Vagina (tissue), 2 donors: ENCODE measurements at regions not wholly inside any gene's neighbourhood (a gene's known extent, or its start where the extent isn't known, plus 50 kb on each side); places are given as distances from the start of the nearest gene placed in this dataset.

Experiments
- CTCF ChIP-seq, 3 experiments: fragments of 450-650 bp in 2 of 3; fragments of 200-600 bp in 1 of 3; sonication (generic) in 1 of 3; IDR thresholded peaks; one replicate each; pipeline ENCODE4 v1.5.1; 2017 to 2019; ENCODE audit warnings: antibody characterized with exemption in 3 of 3, mild to moderate bottlenecking in 2 of 3, moderate library complexity in 2 of 3
- POLR2A ChIP-seq, 2 donors: fragments of 450-650 bp; IDR thresholded peaks; one replicate each; pipeline ENCODE4 v1.6.1; 2017; ENCODE audit warnings: antibody characterized with exemption in 2 of 2, mild to moderate bottlenecking in 2 of 2, moderate library complexity in 2 of 2
- POLR2AphosphoS5 ChIP-seq, 2 donors: sonication (generic); formaldehyde crosslinking; IDR thresholded peaks; one replicate each; pipeline ENCODE4 v1.9.0; 2017; ENCODE audit warnings: antibody characterized with exemption in 2 of 2, mild to moderate bottlenecking in 2 of 2, low read depth in 1 of 2; ENCODE audit not compliant: insufficient read depth in 1 of 2

GRCh38 chr4:111483375-111484169 lies 661.7 kb upstream of the FAM241A start:
- TF ChIP-seq CTCF (IDR thresholded peaks at IDR 0.05) (no peak), POLR2A (IDR thresholded peaks at IDR 0.05) (no peak), POLR2AphosphoS5 (IDR thresholded peaks at IDR 0.05; ENCODE audit: insufficient read depth in 1 of 2, low read depth in 1 of 2) (no peak)
